Upper lobe of left lung (tissue), 4 donors: ENCODE measurements at regions not wholly inside any gene's neighbourhood (a gene's known extent, or its start where the extent isn't known, plus 50 kb on each side); places are given as distances from the start of the nearest gene placed in this dataset.

ENCODE experiments used
- EP300 ChIP-seq, 4 donors: sonication (generic); formaldehyde crosslinking; IDR thresholded peaks; one replicate each; pipeline ENCODE4 v1.5.1; 2017; ENCODE audit warnings: antibody characterized with exemption in 4 of 4, control low read depth in 2 of 4
- POLR2A ChIP-seq, 4 donors: fragments of 450-650 bp; IDR thresholded peaks; one replicate each; pipeline ENCODE4 v1.5.1; 2016 to 2017; ENCODE audit warnings: antibody characterized with exemption in 4 of 4, mild to moderate bottlenecking in 2 of 4
- POLR2AphosphoS5 ChIP-seq, 2 donors: sonication (generic); formaldehyde crosslinking; IDR thresholded peaks; one replicate each; pipeline ENCODE4 v1.5.1; 2017; ENCODE audit warnings: antibody characterized with exemption in 2 of 2
- TF ChIP-seq, protein P1 (sequence below), 6 experiments: fragments of 450-650 bp in 4 of 6; fragments of 200-600 bp in 2 of 6; sonication (generic) in 2 of 6; IDR thresholded peaks; one replicate each; pipeline ENCODE4 v1.5.1; 2016 to 2019; ENCODE audit warnings: antibody characterized with exemption in 6 of 6

DNA sequence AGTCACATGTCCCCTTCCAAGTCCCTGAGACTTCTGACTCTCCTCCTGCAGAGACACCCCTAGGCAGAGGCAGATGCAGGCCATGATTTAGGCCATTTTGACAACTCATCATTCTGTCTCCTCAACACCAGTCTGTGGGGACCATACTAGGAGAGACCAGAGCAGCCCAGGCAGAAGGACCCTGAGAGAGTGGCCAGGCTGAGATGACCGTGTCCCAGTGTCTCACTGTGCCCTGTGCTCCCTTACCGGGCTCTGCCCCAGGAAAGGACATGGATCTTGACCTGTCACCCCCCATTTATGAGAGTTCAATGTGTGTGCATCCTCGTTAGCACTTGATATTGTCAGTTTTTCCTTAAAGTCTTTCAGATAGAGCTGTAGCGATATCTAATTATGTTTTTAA is 52.4 kb upstream of the IGLL5 start:
- TF ChIP-seq POLR2AphosphoS5 (IDR thresholded peaks at IDR 0.05) (no peak), POLR2A (IDR thresholded peaks at IDR 0.05) (no peak), EP300 (IDR thresholded peaks at IDR 0.05) (no peak)
- TF ChIP-seq, protein P1, sequence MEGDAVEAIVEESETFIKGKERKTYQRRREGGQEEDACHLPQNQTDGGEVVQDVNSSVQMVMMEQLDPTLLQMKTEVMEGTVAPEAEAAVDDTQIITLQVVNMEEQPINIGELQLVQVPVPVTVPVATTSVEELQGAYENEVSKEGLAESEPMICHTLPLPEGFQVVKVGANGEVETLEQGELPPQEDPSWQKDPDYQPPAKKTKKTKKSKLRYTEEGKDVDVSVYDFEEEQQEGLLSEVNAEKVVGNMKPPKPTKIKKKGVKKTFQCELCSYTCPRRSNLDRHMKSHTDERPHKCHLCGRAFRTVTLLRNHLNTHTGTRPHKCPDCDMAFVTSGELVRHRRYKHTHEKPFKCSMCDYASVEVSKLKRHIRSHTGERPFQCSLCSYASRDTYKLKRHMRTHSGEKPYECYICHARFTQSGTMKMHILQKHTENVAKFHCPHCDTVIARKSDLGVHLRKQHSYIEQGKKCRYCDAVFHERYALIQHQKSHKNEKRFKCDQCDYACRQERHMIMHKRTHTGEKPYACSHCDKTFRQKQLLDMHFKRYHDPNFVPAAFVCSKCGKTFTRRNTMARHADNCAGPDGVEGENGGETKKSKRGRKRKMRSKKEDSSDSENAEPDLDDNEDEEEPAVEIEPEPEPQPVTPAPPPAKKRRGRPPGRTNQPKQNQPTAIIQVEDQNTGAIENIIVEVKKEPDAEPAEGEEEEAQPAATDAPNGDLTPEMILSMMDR (IDR thresholded peaks at IDR 0.05), result no peak
